Activated naive CD8-positive, alpha-beta T cell (primary cell): ENCODE measurements at regions not wholly inside any gene's neighbourhood (a gene's known extent, or its start where the extent isn't known, plus 50 kb on each side); places are given as distances from the start of the nearest gene placed in this dataset.
"Not testable (repeated sequence)": the region's sequence is repeated elsewhere in the genome, so short reads cannot be mapped to it uniquely, and the experiment has no call there.

ENCODE experiments used
- H3K27ac Mint-ChIP-seq: one replicate; pipeline ENCODE4 v1.8.0; 2021; ENCODE audit warnings: mixed read lengths
- H3K27me3 Mint-ChIP-seq: one replicate; pipeline ENCODE4 v1.8.0; 2021; ENCODE audit warnings: mixed read lengths
- H3K36me3 Mint-ChIP-seq: one replicate; pipeline ENCODE4 v1.8.0; 2021; ENCODE audit warnings: mixed read lengths
- H3K4me1 Mint-ChIP-seq: one replicate; pipeline ENCODE4 v1.8.0; 2021; ENCODE audit warnings: low read depth, mixed read lengths
- H3K4me3 Mint-ChIP-seq: one replicate; pipeline ENCODE4 v1.8.0; 2021; ENCODE audit warnings: mild to moderate bottlenecking, mixed read lengths
- H3K9me3 Mint-ChIP-seq: one replicate; pipeline ENCODE4 v1.8.0; 2021; ENCODE audit warnings: low read depth, mixed read lengths

DNA sequence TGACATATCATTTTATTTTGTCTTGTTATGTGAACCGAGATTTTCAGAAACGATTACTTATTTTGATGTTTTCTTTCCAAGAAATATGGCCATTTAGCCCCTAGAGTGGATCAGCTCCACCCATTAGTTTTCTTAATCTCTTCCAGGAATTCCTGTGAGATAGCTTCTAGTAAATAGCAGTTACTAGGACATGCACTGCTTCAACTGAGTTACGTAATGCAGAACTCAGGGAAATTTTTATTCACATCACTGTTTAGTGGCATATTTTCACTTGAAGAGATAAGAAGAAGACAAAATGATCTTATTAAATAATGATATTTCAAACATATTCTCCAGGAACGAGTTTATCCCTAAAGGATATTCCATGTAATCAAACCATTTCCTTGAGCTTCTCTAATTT lies 573.5 kb upstream of the CNTNAP5 start:
- Mint-ChIP-seq H3K9me3 (peaks cover 10% of the 10 kb centered on the region), H3K4me1 (no peaks in the 10 kb centered on the region), H3K27me3 (no peaks in the 10 kb centered on the region), H3K4me3 (no peak overlapping the region), H3K36me3 (no peaks in the 10 kb centered on the region), H3K27ac (no peak overlapping the region)

DNA sequence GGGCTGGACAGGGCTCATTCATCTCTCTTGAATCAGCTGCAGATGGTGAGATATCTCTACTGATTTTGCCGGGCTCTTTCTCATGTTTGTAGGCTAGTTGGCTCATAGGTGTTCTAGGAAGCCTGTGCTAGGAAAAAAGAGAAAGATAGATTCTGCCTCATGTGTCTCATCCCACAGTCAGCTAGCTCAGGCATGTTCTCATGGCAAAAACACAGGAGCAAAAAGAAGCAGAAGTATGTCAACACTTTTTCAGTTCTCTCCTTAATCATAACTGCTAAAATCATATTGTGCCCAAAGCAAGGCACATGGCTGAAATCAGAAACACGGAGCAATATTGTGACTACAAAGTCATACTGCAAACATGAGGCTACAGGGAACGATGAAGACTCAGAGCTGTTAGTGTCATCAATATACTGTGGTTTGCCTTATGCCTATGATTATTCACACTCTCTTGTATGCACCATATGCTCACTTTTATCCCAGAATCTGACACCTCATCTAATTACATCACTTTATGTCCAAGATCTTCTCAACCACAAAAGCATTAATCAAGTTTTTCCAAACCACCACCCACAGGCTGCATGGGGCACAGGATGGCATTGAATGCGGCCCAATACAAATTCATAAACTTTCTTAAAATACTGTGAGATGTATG lies 571.9 kb upstream of the CNTNAP5 start:
- no peak overlapping the region for H3K27ac Mint-ChIP-seq
- no peaks in the 10 kb centered on the region for H3K27me3 Mint-ChIP-seq
- peaks cover 10% of the 10 kb centered on the region for H3K9me3 Mint-ChIP-seq
- no peak overlapping the region for H3K4me3 Mint-ChIP-seq
- H3K36me3 Mint-ChIP-seq: no peaks in the 10 kb centered on the region
- no peaks in the 10 kb centered on the region for H3K4me1 Mint-ChIP-seq

DNA sequence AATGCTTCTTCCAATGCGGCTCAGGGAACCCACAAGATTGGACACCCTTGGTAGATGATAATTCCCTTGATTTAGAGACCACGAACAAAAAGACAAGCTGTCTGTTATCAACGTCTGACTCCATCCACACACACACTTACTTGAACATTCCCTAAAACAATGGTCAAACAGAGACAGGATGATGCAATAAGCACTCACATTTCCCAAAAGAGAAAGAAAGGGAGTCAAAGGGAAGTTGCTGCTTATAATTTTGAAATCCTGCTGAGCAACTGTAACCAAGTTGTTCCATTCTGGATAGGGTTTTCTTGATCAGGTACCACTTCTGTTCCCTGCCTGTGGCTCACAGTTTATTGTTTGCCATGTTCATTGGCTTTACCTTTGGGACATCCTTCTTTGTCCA lies 571.3 kb upstream of the CNTNAP5 start:
- no peak overlapping the region for H3K27ac Mint-ChIP-seq
- H3K36me3 Mint-ChIP-seq: no peaks in the 10 kb centered on the region
- H3K27me3 Mint-ChIP-seq: no peaks in the 10 kb centered on the region
- no peak overlapping the region for H3K4me3 Mint-ChIP-seq
- H3K9me3 Mint-ChIP-seq: peaks cover 12% of the 10 kb centered on the region
- H3K4me1 Mint-ChIP-seq: no peaks in the 10 kb centered on the region

DNA sequence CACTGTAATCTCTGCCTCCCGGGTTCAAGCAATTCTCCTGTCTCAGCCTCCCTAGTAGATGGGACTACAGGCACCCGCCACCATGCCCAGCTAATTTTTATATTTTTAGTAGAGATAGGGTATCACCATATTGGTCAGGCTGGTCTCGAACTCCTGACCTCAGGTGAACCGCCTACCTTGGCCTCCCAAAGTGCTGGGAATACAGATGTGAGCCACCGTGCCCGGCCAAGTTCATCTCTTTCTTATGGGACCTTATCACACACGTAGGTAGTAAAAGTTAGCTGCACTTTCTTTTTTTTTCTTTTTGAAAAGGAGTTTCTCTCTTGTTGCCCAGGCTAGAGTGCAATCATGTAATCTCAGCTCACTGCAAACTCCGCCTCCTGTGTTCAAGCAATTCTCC lies 569.9 kb upstream of the CNTNAP5 start:
- not testable (repeated sequence) for H3K27ac Mint-ChIP-seq, H3K27me3 Mint-ChIP-seq, H3K36me3 Mint-ChIP-seq, H3K4me1 Mint-ChIP-seq, H3K4me3 Mint-ChIP-seq
- H3K9me3 Mint-ChIP-seq: peaks cover 18% of the 10 kb centered on the region

DNA sequence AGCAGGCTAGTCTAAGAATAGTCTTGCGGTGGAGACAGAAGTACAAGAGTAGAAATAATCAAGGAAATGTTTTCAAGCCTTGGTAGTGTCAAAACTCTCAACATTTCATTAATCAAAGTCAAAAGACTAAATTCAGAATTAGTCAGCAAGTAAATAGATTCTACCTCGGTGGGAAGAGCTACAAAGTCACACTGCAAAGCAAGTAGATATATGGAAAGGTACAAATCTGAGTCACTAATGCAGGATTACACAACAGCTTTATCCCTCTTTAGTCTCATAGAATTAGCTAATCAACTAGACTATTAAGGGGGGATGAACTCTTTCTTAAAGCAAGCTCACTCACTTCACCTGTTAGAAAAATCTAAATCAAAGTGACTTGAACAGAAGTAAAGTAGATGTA lies 568.7 kb upstream of the CNTNAP5 start:
- H3K36me3 Mint-ChIP-seq: no peaks in the 10 kb centered on the region
- peaks cover 18% of the 10 kb centered on the region for H3K9me3 Mint-ChIP-seq
- no peak overlapping the region for H3K27ac Mint-ChIP-seq
- H3K27me3 Mint-ChIP-seq: no peaks in the 10 kb centered on the region
- no peaks in the 10 kb centered on the region for H3K4me1 Mint-ChIP-seq
- H3K4me3 Mint-ChIP-seq: no peak overlapping the region

DNA sequence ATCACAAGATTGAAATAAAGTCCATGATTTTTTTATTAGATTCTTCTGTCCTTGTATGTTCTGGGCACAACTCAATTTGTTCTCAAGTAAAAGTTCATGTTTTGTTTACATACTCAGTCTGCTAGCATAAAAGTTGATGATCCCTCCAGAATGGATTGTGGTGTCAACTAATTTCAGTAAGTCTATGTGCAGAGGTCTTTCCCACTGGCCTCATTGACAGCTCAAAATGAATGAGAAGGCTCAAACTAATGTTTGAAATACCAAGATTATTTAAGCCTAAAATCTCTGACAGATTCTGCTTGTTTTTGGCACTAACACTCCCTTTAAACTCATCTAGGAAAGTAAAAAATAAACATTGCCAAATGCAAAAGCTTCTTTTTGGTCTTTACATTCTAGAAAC lies 561.2 kb upstream of the CNTNAP5 start:
- Mint-ChIP-seq H3K27ac (no peak overlapping the region), H3K4me1 (no peaks in the 10 kb centered on the region), H3K27me3 (no peaks in the 10 kb centered on the region), H3K36me3 (no peaks in the 10 kb centered on the region), H3K9me3 (peaks cover 9% of the 10 kb centered on the region), H3K4me3 (no peak overlapping the region)

DNA sequence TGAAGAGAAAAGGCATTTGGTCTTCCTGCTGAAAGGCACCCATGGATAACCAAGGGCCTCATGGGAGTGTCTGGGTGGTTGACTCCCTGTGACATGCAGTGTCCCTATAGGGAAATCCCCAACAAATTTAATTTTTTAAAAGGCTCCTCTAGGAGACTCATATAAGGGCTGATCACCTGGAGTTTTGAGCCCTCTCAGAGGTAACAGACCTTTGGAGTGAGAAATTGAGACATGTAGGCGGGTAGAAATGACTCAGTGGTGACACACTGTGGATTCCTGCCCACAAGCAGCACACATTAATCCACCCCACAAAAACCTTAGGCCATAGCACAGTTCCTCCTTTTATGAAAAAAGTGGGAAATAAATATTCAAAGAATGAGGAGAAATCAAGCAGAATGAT lies 557.0 kb upstream of the CNTNAP5 start:
- Mint-ChIP-seq H3K4me3 (no peak overlapping the region), H3K27me3 (no peaks in the 10 kb centered on the region), H3K4me1 (no peaks in the 10 kb centered on the region), H3K9me3 (peaks cover 2% of the 10 kb centered on the region), H3K27ac (no peak overlapping the region), H3K36me3 (no peaks in the 10 kb centered on the region)

DNA sequence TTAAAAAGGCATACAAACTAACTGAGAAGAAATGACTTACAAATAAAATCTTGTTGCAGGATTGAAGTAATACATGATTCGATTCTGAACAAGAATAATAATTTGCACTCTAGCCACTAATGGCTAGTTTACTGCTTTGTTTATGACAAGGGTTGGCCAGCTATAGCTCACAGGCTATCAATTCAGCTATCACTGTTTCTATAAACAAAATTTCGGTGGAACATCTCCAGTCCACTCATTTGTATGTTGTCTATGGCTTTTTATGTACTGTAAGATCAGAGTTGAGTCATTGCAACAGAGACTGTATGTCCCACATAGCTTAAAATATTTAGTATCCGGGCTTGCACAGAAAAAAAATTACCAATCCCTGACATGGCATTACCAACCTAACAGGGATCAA lies 543.7 kb upstream of the CNTNAP5 start:
- peaks cover 20% of the 10 kb centered on the region for H3K9me3 Mint-ChIP-seq
- no peaks in the 10 kb centered on the region for H3K27me3 Mint-ChIP-seq
- no peak overlapping the region for H3K4me3 Mint-ChIP-seq
- no peak overlapping the region for H3K27ac Mint-ChIP-seq
- H3K4me1 Mint-ChIP-seq: no peaks in the 10 kb centered on the region
- no peaks in the 10 kb centered on the region for H3K36me3 Mint-ChIP-seq

DNA sequence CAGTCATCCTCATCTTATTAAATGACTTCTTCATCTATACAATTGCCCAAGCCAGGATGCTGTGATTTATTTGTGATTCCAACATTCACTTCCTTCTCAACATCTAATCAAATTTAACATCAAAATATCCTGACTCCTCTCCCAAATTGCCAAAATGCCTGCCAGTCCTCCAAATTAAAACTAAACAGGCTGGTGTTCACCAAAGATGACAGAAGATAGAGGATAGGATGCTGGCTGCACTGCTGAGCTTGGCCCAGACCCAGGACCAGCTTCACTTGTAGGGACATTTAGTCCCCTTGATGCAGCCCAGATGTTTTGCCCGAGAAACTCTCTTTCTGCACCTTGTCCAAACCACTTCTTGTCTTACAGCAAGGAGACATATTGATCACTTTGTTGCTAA lies 540.0 kb upstream of the CNTNAP5 start:
- Mint-ChIP-seq H3K9me3 (peaks cover 17% of the 10 kb centered on the region), H3K27ac (no peak overlapping the region), H3K36me3 (no peaks in the 10 kb centered on the region), H3K27me3 (no peaks in the 10 kb centered on the region), H3K4me3 (no peak overlapping the region), H3K4me1 (no peaks in the 10 kb centered on the region)

DNA sequence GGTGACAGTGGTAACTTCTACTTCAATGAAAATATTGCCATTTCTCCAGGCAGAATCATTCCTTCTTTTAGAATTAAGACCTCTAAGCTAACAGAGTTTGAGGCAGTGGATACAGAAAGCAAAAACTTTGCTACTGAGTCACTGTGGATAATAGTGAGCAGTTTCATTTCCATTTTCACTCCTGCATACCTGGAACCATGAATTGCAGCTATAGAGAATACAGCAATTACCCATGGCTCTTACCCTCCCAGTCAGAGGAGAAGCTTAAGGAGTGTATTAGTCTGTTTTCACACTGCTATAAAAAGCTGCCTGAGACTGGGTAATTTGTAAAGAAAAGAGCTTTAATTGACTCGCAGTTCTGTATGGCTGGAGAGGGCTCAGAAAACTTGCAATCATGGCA lies 531.4 kb upstream of the CNTNAP5 start:
- H3K9me3 Mint-ChIP-seq: peaks cover 8% of the 10 kb centered on the region
- H3K4me1 Mint-ChIP-seq: no peaks in the 10 kb centered on the region
- no peaks in the 10 kb centered on the region for H3K27me3 Mint-ChIP-seq
- H3K27ac Mint-ChIP-seq: no peak overlapping the region
- H3K36me3 Mint-ChIP-seq: no peaks in the 10 kb centered on the region
- no peak overlapping the region for H3K4me3 Mint-ChIP-seq

DNA sequence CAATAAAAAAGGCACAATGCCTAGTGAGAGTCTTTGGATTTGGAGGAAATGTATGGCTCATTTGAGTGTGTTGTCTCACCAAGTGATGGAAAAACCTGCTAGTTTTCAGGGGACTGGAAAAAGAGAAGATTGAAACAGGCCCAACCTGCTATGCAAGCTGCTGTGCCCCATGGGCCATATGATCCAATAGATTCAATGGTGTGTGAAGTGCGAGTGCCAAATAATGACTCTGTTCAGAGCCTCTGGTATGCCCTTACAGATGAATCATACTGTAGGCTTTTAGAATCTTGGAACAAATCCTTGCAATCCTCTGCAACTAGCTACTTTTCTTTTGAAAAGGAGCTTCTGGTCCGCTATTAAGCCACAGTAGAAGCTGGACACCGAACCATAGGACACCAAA lies 529.8 kb upstream of the CNTNAP5 start:
- H3K36me3 Mint-ChIP-seq: no peaks in the 10 kb centered on the region
- H3K9me3 Mint-ChIP-seq: peaks cover 8% of the 10 kb centered on the region
- H3K27ac Mint-ChIP-seq: no peak overlapping the region
- H3K4me3 Mint-ChIP-seq: no peak overlapping the region
- no peaks in the 10 kb centered on the region for H3K27me3 Mint-ChIP-seq
- no peaks in the 10 kb centered on the region for H3K4me1 Mint-ChIP-seq

DNA sequence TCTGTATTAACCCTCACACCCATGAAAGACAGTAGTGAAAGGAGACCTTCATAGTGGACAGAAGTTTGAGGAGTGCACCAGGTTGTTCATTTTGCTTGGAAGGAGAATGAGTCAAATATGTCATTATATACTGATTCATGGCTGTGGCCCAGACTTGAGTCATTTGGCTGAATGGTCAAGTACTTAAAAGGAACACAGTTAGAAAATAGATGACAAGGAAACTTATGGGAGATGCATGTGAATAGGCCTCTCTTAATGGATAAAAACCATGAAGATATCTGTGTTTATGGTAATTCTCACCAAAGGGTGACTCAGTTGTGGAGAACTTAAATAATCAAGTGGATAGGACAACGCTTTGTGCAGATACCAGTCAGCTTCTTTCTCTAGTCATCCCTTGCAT lies 524.7 kb upstream of the CNTNAP5 start:
- Mint-ChIP-seq H3K27ac (no peak overlapping the region), H3K27me3 (no peaks in the 10 kb centered on the region)

DNA sequence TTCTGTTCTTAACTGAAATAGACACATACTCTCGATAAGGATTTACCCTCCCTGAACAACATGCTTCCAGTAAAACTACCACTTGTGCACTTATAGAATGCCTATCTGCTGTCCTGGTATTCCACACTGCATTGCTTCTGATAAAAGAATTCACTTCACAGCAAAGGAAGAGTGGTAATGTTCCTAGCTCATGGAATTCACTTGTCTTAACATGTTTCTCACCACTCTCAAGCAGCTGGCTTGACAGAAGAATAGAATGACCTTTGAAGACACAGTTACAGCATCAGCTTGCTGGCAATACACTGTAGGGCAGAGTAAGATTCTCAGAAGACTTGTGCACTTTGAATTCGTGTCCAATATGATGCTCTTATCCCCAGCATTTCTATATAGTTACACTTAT lies 524.1 kb upstream of the CNTNAP5 start:
- Mint-ChIP-seq H3K4me1 (no peaks in the 10 kb centered on the region), H3K27me3 (no peaks in the 10 kb centered on the region), H3K27ac (no peak overlapping the region), H3K36me3 (no peaks in the 10 kb centered on the region), H3K9me3 (no peaks in the 10 kb centered on the region), H3K4me3 (no peak overlapping the region)

More for the DNA sequence above, 524.7 kb upstream of the CNTNAP5 start:
- Mint-ChIP-seq H3K4me1 (no peaks in the 10 kb centered on the region), H3K36me3 (no peaks in the 10 kb centered on the region), H3K4me3 (no peak overlapping the region), H3K9me3 (no peaks in the 10 kb centered on the region)

DNA sequence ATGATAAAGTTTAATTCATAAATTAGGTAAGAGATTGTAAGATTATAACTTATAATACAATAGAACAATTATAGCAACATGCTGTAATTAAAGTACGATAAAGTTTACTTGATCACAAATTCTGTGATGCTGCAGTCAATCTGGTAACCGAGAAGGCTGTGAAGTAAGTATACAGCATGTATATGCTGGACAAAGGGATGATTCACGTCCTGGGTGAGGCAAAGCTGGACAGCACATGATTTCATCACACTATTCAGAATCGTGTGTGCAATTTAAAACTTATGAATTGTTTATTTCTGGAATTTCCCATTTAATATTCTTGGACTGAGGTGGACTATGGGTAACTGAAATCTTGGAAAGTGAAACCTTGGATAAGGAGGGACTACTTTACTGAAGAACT lies 522.2 kb upstream of the CNTNAP5 start:
- H3K4me3 Mint-ChIP-seq: no peak overlapping the region
- no peak overlapping the region for H3K27ac Mint-ChIP-seq
- H3K9me3 Mint-ChIP-seq: peaks cover 4% of the 10 kb centered on the region
- no peaks in the 10 kb centered on the region for H3K27me3 Mint-ChIP-seq
- H3K4me1 Mint-ChIP-seq: no peaks in the 10 kb centered on the region
- no peaks in the 10 kb centered on the region for H3K36me3 Mint-ChIP-seq

DNA sequence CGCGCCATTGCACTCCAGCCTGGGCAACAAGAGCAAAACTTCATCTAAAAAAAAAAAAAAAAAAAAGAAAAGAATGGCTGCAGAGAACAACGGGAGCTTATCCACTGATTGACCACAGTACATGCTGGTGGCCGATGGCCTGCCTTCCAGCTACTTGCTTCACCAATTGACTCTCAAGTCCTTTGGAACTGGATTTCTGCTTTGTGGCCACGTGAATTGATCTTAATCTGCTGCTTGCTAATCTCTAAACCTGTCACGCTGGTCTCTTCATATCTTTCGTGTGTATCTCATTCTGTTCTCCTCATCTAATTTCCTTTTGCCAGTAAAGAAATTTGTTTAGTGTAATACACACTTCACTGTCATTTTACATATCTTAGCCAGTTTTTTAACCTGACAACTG lies 512.5 kb upstream of the CNTNAP5 start:
- Mint-ChIP-seq H3K4me3 (no peak overlapping the region), H3K9me3 (peaks cover 10% of the 10 kb centered on the region)

DNA sequence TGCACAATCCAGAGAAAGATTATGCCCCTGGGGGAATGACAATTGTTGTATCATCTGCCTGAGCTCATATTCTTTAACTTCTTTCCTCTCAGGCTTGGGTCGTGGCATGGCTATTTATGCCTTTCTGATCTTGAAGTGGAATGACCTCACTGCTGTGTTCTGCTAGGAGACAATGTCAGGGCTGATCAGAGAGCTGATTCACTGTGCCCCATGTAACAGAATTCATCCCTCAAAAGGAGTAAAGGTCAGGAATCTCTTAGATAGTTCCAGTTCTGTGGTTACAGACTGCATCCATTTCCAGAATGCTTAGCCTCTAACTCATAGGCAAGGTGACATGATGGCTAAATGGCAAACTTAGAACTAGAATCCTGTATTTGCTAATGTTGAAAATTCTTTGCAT lies 511.7 kb upstream of the CNTNAP5 start:
- H3K4me3 Mint-ChIP-seq: no peak overlapping the region
- no peak overlapping the region for H3K27ac Mint-ChIP-seq
- no peaks in the 10 kb centered on the region for H3K27me3 Mint-ChIP-seq
- H3K4me1 Mint-ChIP-seq: no peaks in the 10 kb centered on the region
- no peaks in the 10 kb centered on the region for H3K36me3 Mint-ChIP-seq
- peaks cover 8% of the 10 kb centered on the region for H3K9me3 Mint-ChIP-seq

More for the DNA sequence above, 512.5 kb upstream of the CNTNAP5 start:
- Mint-ChIP-seq H3K36me3 (no peaks in the 10 kb centered on the region), H3K27me3 (no peaks in the 10 kb centered on the region), H3K27ac (no peak overlapping the region), H3K4me1 (no peaks in the 10 kb centered on the region)
